GM12878 (cell line): ENCODE measurements at regions not wholly inside any gene's neighbourhood (a gene's known extent, or its start where the extent isn't known, plus 50 kb on each side); places are given as distances from the start of the nearest gene placed in this dataset.

Experiments
- ATAC-seq: fragments of 200-7000 bp; cut with Tn5 transposase; 3 replicates; pipeline ENCODE4 v1.9.1; 2020; ENCODE audit warnings: mild to moderate bottlenecking, moderate library complexity
- BruUV-seq: library from RNA; stranded (reverse); fragments of 400-500 nt; replicated peaks from 2 replicates; lab custom pipeline; 2021; lab: Mats Ljungman, UMichigan
- CTCF ChIA-PET: fragments of 300-600 bp; sonication (Branson Sonifier 250); formaldehyde crosslinking; extraction: SDS; loops from one replicate; lab custom pipeline; 2021; ENCODE audit warnings: inconsistent platforms; lab: Yijun Ruan, JAX
- POLR2A ChIA-PET: fragments of 350-600 bp; formaldehyde crosslinking; extraction: SDS; loops from one replicate; lab custom pipeline; 2021; ENCODE audit warnings: inconsistent platforms; lab: Charles Lee
- RAD21 ChIA-PET: fragments of 300-600 bp; sonication (Branson Sonifier 250); formaldehyde crosslinking; loops from one replicate; lab custom pipeline; 2023; ENCODE audit warnings: antibody characterized with exemption; ENCODE audit not compliant: unreplicated experiment; lab: Charles Lee
- SMC1A ChIA-PET: fragments of 300-600 bp; sonication (Branson Sonifier 250); formaldehyde crosslinking; loops from one replicate; lab custom pipeline; 2023; ENCODE audit not compliant: unreplicated experiment, uncharacterized antibody; lab: Charles Lee
- DNase-seq: peaks from one replicate; pipeline ENCODE4 v3.0.0-alpha.2; 2011; ENCODE audit warnings: low read depth, low spot score
- FAIRE-seq: peaks from 3 replicates; lab custom pipeline; 2011; peaks lifted over from hg19 to GRCh38; lab: Jason Lieb, UNC
- H2AFZ ChIP-seq: 2 replicates; pipeline ENCODE4 v1.6.0; 2011; ENCODE audit warnings: low read depth, low read length, control low read depth; ENCODE audit not compliant: control insufficient read depth
- H3K27ac ChIP-seq: 2 replicates; pipeline ENCODE4 v1.5.1; 2011; ENCODE audit warnings: control low read depth; ENCODE audit not compliant: control insufficient read depth, insufficient read depth
- H3K27me3 ChIP-seq, 2 experiments: replicated peaks in 1 of 2; 2 replicates each; pipeline versions ENCODE4 v1.6.0 to v1.6.1; 2011; ENCODE audit warnings: low read length in 1 of 2; ENCODE audit not compliant: control insufficient read depth in 2 of 2, insufficient read depth in 2 of 2
- H3K36me3 ChIP-seq, 2 experiments: 2 replicates each; pipeline ENCODE4 v1.5.1; 2011; ENCODE audit warnings: low read length in 1 of 2; ENCODE audit not compliant: control insufficient read depth in 2 of 2, insufficient read depth in 2 of 2
- H3K4me1 ChIP-seq: 2 replicates; pipeline ENCODE4 v1.6.1; 2011; ENCODE audit warnings: mild to moderate bottlenecking, low read length, moderate library complexity, mixed read lengths; ENCODE audit not compliant: control insufficient read depth, insufficient read depth
- H3K4me2 ChIP-seq: 2 replicates; pipeline ENCODE4 v1.6.0; 2011; ENCODE audit warnings: control low read depth; ENCODE audit not compliant: control insufficient read depth, insufficient read depth
- H3K4me3 ChIP-seq: fragments of 200-600 bp; sonication (generic); 2 replicates; pipeline ENCODE4 v1.5.1; 2016
- H3K79me2 ChIP-seq: 2 replicates; pipeline ENCODE4 v1.6.0; 2011; ENCODE audit warnings: low read length; ENCODE audit not compliant: control insufficient read depth, insufficient read depth
- H3K9ac ChIP-seq: 2 replicates; pipeline ENCODE4 v1.8.0; 2011; ENCODE audit warnings: low read length, control low read depth, mixed read lengths; ENCODE audit not compliant: control insufficient read depth, insufficient read depth
- H3K9me3 ChIP-seq: replicated peaks from 3 replicates; pipeline ENCODE4 v1.5.1; 2011; ENCODE audit warnings: mild to moderate bottlenecking, low read length; ENCODE audit not compliant: control insufficient read depth, insufficient read depth
- H4K20me1 ChIP-seq: 2 replicates; pipeline ENCODE4 v1.6.0; 2011; ENCODE audit not compliant: control insufficient read depth, insufficient read depth
- BRCA1 ChIP-seq: IDR thresholded peaks from 2 replicates; pipeline ENCODE4 v1.6.1; 2011; ENCODE audit warnings: low read depth, low read length, improper control_type of control experiment
- SPI1 ChIP-seq: IDR thresholded peaks from 2 replicates; pipeline ENCODE4 v1.6.1; 2011; ENCODE audit warnings: low read depth, mild to moderate bottlenecking, low read length, moderate library complexity, borderline replicate concordance; ENCODE audit not compliant: insufficient read depth
- TARDBP ChIP-seq: IDR thresholded peaks from 2 replicates; pipeline ENCODE4 v1.6.1; 2016; ENCODE audit warnings: borderline replicate concordance
- TCF12 ChIP-seq: IDR thresholded peaks from 2 replicates; pipeline ENCODE4 v1.6.1; 2011; ENCODE audit warnings: low read depth, mild to moderate bottlenecking, low read length
- YY1 ChIP-seq: IDR thresholded peaks from 2 replicates; pipeline ENCODE4 v1.6.1; 2011; ENCODE audit warnings: low read depth, mild to moderate bottlenecking, low read length
- ZNF274 ChIP-seq: IDR thresholded peaks from one replicate; pipeline ENCODE4 v1.8.0; 2011; ENCODE audit not compliant: insufficient read length, insufficient read depth
- WGBS: methylation state at CpG from one replicate; pipeline ENCODE4 v1.1.6; 2016; ENCODE audit warnings: low lambda C conversion rate; ENCODE audit not compliant: insufficient replicate concordance, insufficient coverage; ENCODE audit errors: missing lambda C conversion rate; 5-methylcytosine and 5-hydroxymethylcytosine counted together
- in situ Hi-C: fragments of 300-500 bp; cut with MboI; formaldehyde crosslinking; loops from 9 replicates; pipeline ENCODE4 v1.14.3; 2018; ENCODE audit warnings: mixed read lengths
- intact Hi-C: fragments of 100-400 bp; cut with micrococcal nuclease; formaldehyde crosslinking; loops from one replicate; pipeline ENCODE4 v1.14.2; 2022; ENCODE audit not compliant: unreplicated experiment
- TF ChIP-seq, protein P1 (sequence below): IDR thresholded peaks from 2 replicates; pipeline ENCODE4 v1.6.1; 2012; ENCODE audit warnings: mild to moderate bottlenecking, low read depth, low read length
- TF ChIP-seq, protein P2 (sequence below): fragments of 450-650 bp; IDR thresholded peaks from 2 replicates; pipeline ENCODE4 v1.6.1; 2016; ENCODE audit warnings: mild to moderate bottlenecking
- TF ChIP-seq, protein P3 (sequence below): fragments of 450-650 bp; IDR thresholded peaks from 2 replicates; pipeline ENCODE4 v1.6.1; 2017; ENCODE audit warnings: mild to moderate bottlenecking, low read depth, inconsistent platforms; ENCODE audit not compliant: poor library complexity, severe bottlenecking

DNA sequence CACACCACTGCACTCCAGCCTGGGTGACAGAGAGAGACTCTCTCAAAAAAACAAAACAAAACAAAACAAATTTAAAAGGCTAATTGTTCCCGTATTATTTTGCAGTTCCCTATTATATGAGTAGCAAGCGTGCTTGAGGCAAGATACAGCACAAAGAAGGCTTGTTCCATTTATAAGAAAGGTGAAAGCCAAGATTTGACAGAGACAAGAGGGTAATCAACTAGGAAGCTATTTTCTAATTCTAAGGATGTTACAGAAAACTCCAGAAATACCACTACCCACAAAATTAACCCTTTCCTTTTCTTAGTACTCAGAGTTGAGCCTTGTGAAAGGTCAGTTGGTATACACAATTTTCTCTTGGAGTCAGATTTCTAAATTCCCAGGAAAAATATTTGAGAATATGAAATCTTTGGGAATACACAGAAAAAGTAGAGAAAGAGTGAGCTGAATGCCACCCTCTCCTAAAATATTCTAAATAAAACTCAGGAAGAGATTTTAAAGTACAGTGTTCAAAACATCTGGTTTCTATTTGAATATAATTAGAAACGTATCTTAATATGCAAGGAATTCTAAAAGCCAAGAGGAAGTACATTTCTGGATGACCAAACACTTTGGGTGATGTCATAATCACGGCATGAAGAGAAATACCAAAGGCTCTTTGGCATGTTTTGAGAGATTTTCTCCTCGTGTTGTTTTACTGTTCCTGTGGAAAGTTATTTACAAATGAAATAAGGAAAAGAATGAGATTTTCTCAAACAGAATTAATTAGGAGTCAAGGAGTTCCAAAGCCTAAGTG is 63.0 kb upstream of the FLT1 start:
- Histone ChIP-seq H3K36me3 (no peaks in the 10 kb centered on the region), H3K9ac (no peak overlapping the region), H4K20me1 (no peaks in the 10 kb centered on the region), H3K9me3 (no peaks in the 10 kb centered on the region; the same call in 2 of the 3 replicates), H3K4me3 (no peak overlapping the region), H3K27me3 (no peaks in the 10 kb centered on the region), H3K4me1 (no peaks in the 10 kb centered on the region), H3K4me2 (no peak overlapping the region), H3K79me2 (no peaks in the 10 kb centered on the region), H2AFZ (no peak overlapping the region), H3K27ac (no peak overlapping the region)
- 20% methylated on average over 5 of the region's 5 CpGs for WGBS
- no peak for ATAC-seq
- ChIA-PET SMC1A (no interaction called here), POLR2A (interaction anchor here (0.5 to 0.6 kb wide), 2 partner anchors 13 to 31 kb away, joined by 3 to 4 read pairs; no protein-coding TSS in a partner anchor), RAD21 (no interaction called here), CTCF (interaction anchor here (1.0 to 1.3 kb wide), 2 partner anchors 12 to 13 kb away, joined by 3 read pairs; no protein-coding TSS in a partner anchor)
- TF ChIP-seq ZNF274, result no peak
- no TSS peak for BruUV-seq
- in situ Hi-C loops (no loop called here), intact Hi-C loops (no loop called here)
- DNase-seq, result no peak
- FAIRE-seq, result no peak

DNA sequence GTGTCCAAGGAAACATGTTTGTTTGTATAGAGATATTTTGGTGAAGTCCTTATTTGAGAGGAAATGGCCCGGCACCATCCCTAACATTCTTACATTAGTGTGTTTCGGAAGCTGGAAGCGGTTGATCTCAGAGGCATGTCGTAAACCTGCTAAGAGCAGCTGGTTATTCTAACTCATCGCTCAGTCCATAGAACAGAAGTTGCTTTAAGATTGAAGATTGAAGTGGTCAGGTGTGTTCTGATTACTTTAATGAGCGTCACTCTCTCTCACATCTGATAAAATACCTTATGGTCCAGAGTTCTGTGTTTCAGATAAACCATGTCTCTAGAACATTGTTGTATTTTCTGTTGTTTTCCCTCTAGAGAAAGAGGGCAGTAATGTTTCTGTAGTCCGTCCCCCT is 60.2 kb upstream of the FLT1 start:
- Histone ChIP-seq H3K79me2 (no peaks in the 10 kb centered on the region), H3K36me3 (no peaks in the 10 kb centered on the region), H3K4me1 (no peaks in the 10 kb centered on the region), H3K9me3 (no peaks in the 10 kb centered on the region), H3K4me3 (no peak overlapping the region), H2AFZ (no peak overlapping the region), H4K20me1 (no peaks in the 10 kb centered on the region), H3K4me2 (no peak overlapping the region), H3K27ac (no peak overlapping the region), H3K9ac (no peak overlapping the region), H3K27me3 (no peaks in the 10 kb centered on the region)
- no TSS peak for BruUV-seq
- WGBS, result 81% methylated on average over 7 of the region's 7 CpGs
- SMC1A ChIA-PET, result interaction anchor here (1.2 to 1.8 kb wide), 4 partner anchors 10 to 110 kb away, joined by 3 to 9 read pairs (median 6); no protein-coding TSS in a partner anchor
- DNase-seq (no peak), FAIRE-seq (no peak), ATAC-seq (no peak)
- POLR2A ChIA-PET, result no interaction called here
- in situ Hi-C loops (no loop called here), intact Hi-C loops (no loop called here)
- RAD21 ChIA-PET, result interaction anchor here (1.3 kb wide), 1 partner anchor 82 kb away, joined by 3 read pairs; no protein-coding TSS in a partner anchor
- CTCF ChIA-PET, result no interaction called here
- TF ChIP-seq BRCA1 (no peak), TCF12 (no peak), YY1 (no peak), ZNF274 (no peak), TARDBP (no peak), SPI1 (no peak)
- TF ChIP-seq, protein P1, sequence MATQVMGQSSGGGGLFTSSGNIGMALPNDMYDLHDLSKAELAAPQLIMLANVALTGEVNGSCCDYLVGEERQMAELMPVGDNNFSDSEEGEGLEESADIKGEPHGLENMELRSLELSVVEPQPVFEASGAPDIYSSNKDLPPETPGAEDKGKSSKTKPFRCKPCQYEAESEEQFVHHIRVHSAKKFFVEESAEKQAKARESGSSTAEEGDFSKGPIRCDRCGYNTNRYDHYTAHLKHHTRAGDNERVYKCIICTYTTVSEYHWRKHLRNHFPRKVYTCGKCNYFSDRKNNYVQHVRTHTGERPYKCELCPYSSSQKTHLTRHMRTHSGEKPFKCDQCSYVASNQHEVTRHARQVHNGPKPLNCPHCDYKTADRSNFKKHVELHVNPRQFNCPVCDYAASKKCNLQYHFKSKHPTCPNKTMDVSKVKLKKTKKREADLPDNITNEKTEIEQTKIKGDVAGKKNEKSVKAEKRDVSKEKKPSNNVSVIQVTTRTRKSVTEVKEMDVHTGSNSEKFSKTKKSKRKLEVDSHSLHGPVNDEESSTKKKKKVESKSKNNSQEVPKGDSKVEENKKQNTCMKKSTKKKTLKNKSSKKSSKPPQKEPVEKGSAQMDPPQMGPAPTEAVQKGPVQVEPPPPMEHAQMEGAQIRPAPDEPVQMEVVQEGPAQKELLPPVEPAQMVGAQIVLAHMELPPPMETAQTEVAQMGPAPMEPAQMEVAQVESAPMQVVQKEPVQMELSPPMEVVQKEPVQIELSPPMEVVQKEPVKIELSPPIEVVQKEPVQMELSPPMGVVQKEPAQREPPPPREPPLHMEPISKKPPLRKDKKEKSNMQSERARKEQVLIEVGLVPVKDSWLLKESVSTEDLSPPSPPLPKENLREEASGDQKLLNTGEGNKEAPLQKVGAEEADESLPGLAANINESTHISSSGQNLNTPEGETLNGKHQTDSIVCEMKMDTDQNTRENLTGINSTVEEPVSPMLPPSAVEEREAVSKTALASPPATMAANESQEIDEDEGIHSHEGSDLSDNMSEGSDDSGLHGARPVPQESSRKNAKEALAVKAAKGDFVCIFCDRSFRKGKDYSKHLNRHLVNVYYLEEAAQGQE, result no peak
- TF ChIP-seq, protein P2, sequence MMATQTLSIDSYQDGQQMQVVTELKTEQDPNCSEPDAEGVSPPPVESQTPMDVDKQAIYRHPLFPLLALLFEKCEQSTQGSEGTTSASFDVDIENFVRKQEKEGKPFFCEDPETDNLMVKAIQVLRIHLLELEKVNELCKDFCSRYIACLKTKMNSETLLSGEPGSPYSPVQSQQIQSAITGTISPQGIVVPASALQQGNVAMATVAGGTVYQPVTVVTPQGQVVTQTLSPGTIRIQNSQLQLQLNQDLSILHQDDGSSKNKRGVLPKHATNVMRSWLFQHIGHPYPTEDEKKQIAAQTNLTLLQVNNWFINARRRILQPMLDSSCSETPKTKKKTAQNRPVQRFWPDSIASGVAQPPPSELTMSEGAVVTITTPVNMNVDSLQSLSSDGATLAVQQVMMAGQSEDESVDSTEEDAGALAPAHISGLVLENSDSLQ, result no peak
- TF ChIP-seq, protein P3, sequence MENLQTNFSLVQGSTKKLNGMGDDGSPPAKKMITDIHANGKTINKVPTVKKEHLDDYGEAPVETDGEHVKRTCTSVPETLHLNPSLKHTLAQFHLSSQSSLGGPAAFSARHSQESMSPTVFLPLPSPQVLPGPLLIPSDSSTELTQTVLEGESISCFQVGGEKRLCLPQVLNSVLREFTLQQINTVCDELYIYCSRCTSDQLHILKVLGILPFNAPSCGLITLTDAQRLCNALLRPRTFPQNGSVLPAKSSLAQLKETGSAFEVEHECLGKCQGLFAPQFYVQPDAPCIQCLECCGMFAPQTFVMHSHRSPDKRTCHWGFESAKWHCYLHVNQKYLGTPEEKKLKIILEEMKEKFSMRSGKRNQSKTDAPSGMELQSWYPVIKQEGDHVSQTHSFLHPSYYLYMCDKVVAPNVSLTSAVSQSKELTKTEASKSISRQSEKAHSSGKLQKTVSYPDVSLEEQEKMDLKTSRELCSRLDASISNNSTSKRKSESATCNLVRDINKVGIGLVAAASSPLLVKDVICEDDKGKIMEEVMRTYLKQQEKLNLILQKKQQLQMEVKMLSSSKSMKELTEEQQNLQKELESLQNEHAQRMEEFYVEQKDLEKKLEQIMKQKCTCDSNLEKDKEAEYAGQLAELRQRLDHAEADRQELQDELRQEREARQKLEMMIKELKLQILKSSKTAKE, result no peak
